Kidney (tissue), 13 donors: ENCODE measurements at regions not wholly inside any gene's neighbourhood (a gene's known extent, or its start where the extent isn't known, plus 50 kb on each side); places are given as distances from the start of the nearest gene placed in this dataset.

Experiments used
- DNase-seq, 5 donors: peaks; one replicate each; pipeline ENCODE4 v3.0.0-alpha.2; 2013 to 2020
- FAIRE-seq: peaks from 2 replicates; lab custom pipeline; 2012; peaks lifted over from hg19 to GRCh38; lab: Jason Lieb, UNC
- H3K27ac ChIP-seq, 2 donors: one replicate each; pipeline ENCODE4 v1.7.0; 2013; ENCODE audit warnings: low read depth in 2 of 2, low read length in 2 of 2, inconsistent platforms in 1 of 2
- H3K27me3 ChIP-seq: one replicate; pipeline ENCODE4 v1.7.1; 2013; ENCODE audit warnings: low read length, inconsistent platforms; ENCODE audit not compliant: control insufficient read depth, insufficient read depth
- H3K36me3 ChIP-seq, 3 donors: one replicate each; pipeline versions ENCODE4 v1.7.0 to v1.7.1; 2013; ENCODE audit warnings: low read length in 3 of 3, control low read depth in 1 of 3, inconsistent platforms in 1 of 3; ENCODE audit not compliant: insufficient read depth in 3 of 3, control insufficient read depth in 2 of 3
- H3K4me1 ChIP-seq, 3 donors: one replicate each; pipeline versions ENCODE4 v1.7.0 to v1.7.1; 2013; ENCODE audit warnings: low read length in 3 of 3, inconsistent platforms in 1 of 3, low read depth in 1 of 3; ENCODE audit not compliant: control insufficient read depth in 2 of 3, insufficient read depth in 2 of 3
- H3K4me3 ChIP-seq, 3 donors: one replicate each; pipeline versions ENCODE4 v1.7.0 to v1.8.1; 2013; ENCODE audit warnings: low read length in 3 of 3, control low read depth in 1 of 3, inconsistent platforms in 1 of 3
- H3K9ac ChIP-seq, 3 donors: one replicate each; pipeline versions ENCODE4 v1.7.0 to v1.7.1; 2013; ENCODE audit warnings: low read length in 3 of 3, control low read depth in 1 of 3, inconsistent platforms in 1 of 3
- H3K9me3 ChIP-seq, 3 donors: one replicate each; pipeline versions ENCODE4 v1.7.0 to v1.7.1; 2013; ENCODE audit warnings: low read length in 3 of 3, control low read depth in 1 of 3, inconsistent platforms in 1 of 3; ENCODE audit not compliant: control insufficient read depth in 2 of 3, insufficient read depth in 1 of 3
- CTCF ChIP-seq: IDR thresholded peaks from 3 replicates; pipeline ENCODE4 v1.5.1; 2012; ENCODE audit warnings: mild to moderate bottlenecking, moderate library complexity, borderline replicate concordance; ENCODE audit not compliant: insufficient read depth; ENCODE audit errors: extremely low read depth
- intact Hi-C: fragments of 100-400 bp; cut with DNase I; formaldehyde crosslinking; loops from one replicate; pipeline ENCODE4 v1.11.1; 2022
- donor health status: control.
- donor health status: control.
- donor health status: control.
- donor health status: control.
- donor health status: control.
- donor health status: DM: yes; HTN: yes; CAD: no.
- donor health status: Normal renal cell carcinoma (clear cell type).

GRCh38 chr20:20815711-20816455, 103.4 kb upstream of the RALGAPA2 start:
- Histone ChIP-seq H3K4me3 (no peak overlapping the region), H3K27me3 (no peaks in the 10 kb centered on the region), H3K9me3 (no peaks in the 10 kb centered on the region), H3K4me1 (no peaks in the 10 kb centered on the region), H3K9ac (no peak overlapping the region), H3K27ac (no peak overlapping the region), H3K36me3 (no peaks in the 10 kb centered on the region)
- intact Hi-C loops: no loop called here
- no peak for TF ChIP-seq CTCF
- FAIRE-seq (no peak), DNase-seq (no peak)

GRCh38 chr20:20814685-20815084, 102.2 kb upstream of the RALGAPA2 start:
- no peaks in the 10 kb centered on the region for H3K36me3 ChIP-seq
- no peaks in the 10 kb centered on the region for H3K27me3 ChIP-seq
- H3K4me1 ChIP-seq: no peaks in the 10 kb centered on the region
- no peak for TF ChIP-seq CTCF
- H3K4me3 ChIP-seq: no peak overlapping the region
- H3K9me3 ChIP-seq: no peaks in the 10 kb centered on the region
- H3K9ac ChIP-seq: no peak overlapping the region
- no peak overlapping the region for H3K27ac ChIP-seq
- peak in 1 of 5 donors; percentile 23 for DNase-seq
- intact Hi-C loops: no loop called here
- FAIRE-seq: no peak

GRCh38 chr20:20812136-20812535, 99.7 kb upstream of the RALGAPA2 start:
- TF ChIP-seq CTCF: no peak
- H3K4me3 ChIP-seq: no peak overlapping the region
- H3K27ac ChIP-seq: no peak overlapping the region
- no peaks in the 10 kb centered on the region for H3K36me3 ChIP-seq
- no peaks in the 10 kb centered on the region for H3K4me1 ChIP-seq
- H3K27me3 ChIP-seq: no peaks in the 10 kb centered on the region
- no peak overlapping the region for H3K9ac ChIP-seq
- intact Hi-C loops: no loop called here
- peak in 1 of 5 donors; percentile 43 for DNase-seq
- H3K9me3 ChIP-seq: no peaks in the 10 kb centered on the region
- no peak for FAIRE-seq
